ENCODE measurements at regions not wholly inside any gene's neighbourhood (a gene's known extent, or its start where the extent isn't known, plus 50 kb on each side); places are given as distances from the start of the nearest gene placed in this dataset.

GRCh38 chr18:71025505-71026225 is 736.8 kb downstream of the SOCS6 start:
- no peak for TF ChIP-seq CTCF (IDR thresholded peaks at IDR 0.05; ENCODE audit: insufficient read depth, low read depth, low read length)

GRCh38 chr18:71022389-71022788 is 733.5 kb downstream of the SOCS6 start:
- DNase-seq (ENCODE audit: low read depth) = no peak
- H3K4me3 ChIP-seq (ENCODE audit: low read depth, low read length) = no peak overlapping the region
- TF ChIP-seq CTCF (IDR thresholded peaks at IDR 0.05; ENCODE audit: insufficient read depth, low read depth, low read length) = no peak

More at GRCh38 chr18:71025505-71026225, 736.8 kb downstream of the SOCS6 start:
- no peak overlapping the region for H3K4me3 ChIP-seq (ENCODE audit: low read depth, low read length)
- DNase-seq (ENCODE audit: low read depth) = no peak

GRCh38 chr18:71021030-71021362 is 732.2 kb downstream of the SOCS6 start:
- no peak for TF ChIP-seq CTCF (IDR thresholded peaks at IDR 0.05; ENCODE audit: insufficient read depth, low read depth, low read length)
- DNase-seq (ENCODE audit: low read depth) = no peak
- no peak overlapping the region for H3K4me3 ChIP-seq (ENCODE audit: low read depth, low read length)

GRCh38 chr18:71020342-71021029 is 731.6 kb downstream of the SOCS6 start:
- TF ChIP-seq CTCF (IDR thresholded peaks at IDR 0.05; ENCODE audit: insufficient read depth, low read depth, low read length) = no peak
- H3K4me3 ChIP-seq (ENCODE audit: low read depth, low read length) = no peak overlapping the region
- no peak for DNase-seq (ENCODE audit: low read depth)

GRCh38 chr18:71018816-71019215 is 730.0 kb downstream of the SOCS6 start:
- DNase-seq (ENCODE audit: low read depth) = no peak
- H3K4me3 ChIP-seq (ENCODE audit: low read depth, low read length) = no peak overlapping the region
- no peak for TF ChIP-seq CTCF (IDR thresholded peaks at IDR 0.05; ENCODE audit: insufficient read depth, low read depth, low read length)

- TF ChIP-seq CTCF (IDR thresholded peaks at IDR 0.05; ENCODE audit: insufficient read depth, low read depth, low read length) = no peak
These were observed 723.9 kb downstream of the SOCS6 start for GRCh38 chr18:71012789-71013188.

More at GRCh38 chr18:71012789-71013188, 723.9 kb downstream of the SOCS6 start:
- no peak for DNase-seq (ENCODE audit: low read depth)
- H3K4me3 ChIP-seq (ENCODE audit: low read depth, low read length) = no peak overlapping the region

Measured in fibroblast of villous mesenchyme (primary cell).